ENCODE measurements at regions not wholly inside any gene's neighbourhood (a gene's known extent, or its start where the extent isn't known, plus 50 kb on each side); places are given as distances from the start of the nearest gene placed in this dataset.

GRCh38 chr9:126221480-126221879, 105.1 kb upstream of the MVB12B start:
- no peaks in the 10 kb centered on the region for H3K9me3 Mint-ChIP-seq
- H3K36me3 Mint-ChIP-seq (ENCODE audit: low read depth) = no peaks in the 10 kb centered on the region
- H3K27me3 ChIP-seq (ENCODE audit: control insufficient read depth in 1 of 2, insufficient read depth in 2 of 2, low read length in 2 of 2) = peaks cover 44 to 71% of the 10 kb centered on the region in 2 experiments
- H3K4me1 ChIP-seq (ENCODE audit: insufficient read depth, low read length) = peaks cover 5% of the 10 kb centered on the region
- H3K4me1 Mint-ChIP-seq (ENCODE audit: low read depth) = peaks cover 6% of the 10 kb centered on the region
- ATAC-seq (ENCODE audit: poor library complexity) (no peak), DNase-seq (no peak)
- TF ChIP-seq CTCF (IDR thresholded peaks at IDR 0.05) = no peak
- no peak overlapping the region for H3K27ac Mint-ChIP-seq
- H3K27me3 Mint-ChIP-seq = peaks cover 86% of the 10 kb centered on the region
- intact Hi-C loops (cut with DNase I, micrococcal nuclease) = no loop called here
- ChIA-PET POLR2A (no interaction called here), CTCF (no interaction called here)
- H3K9me3 ChIP-seq (ENCODE audit: control insufficient read depth in 1 of 2, insufficient read depth in 1 of 2, low read length in 2 of 2) = peaks cover 0 to 23% of the 10 kb centered on the region in 2 experiments
- H3K4me3 ChIP-seq (ENCODE audit: low read length) = no peak overlapping the region
- H3K27ac ChIP-seq (ENCODE audit: low read depth in 1 of 2, low read length in 2 of 2) = no peak overlapping the region
- H3K36me3 ChIP-seq (ENCODE audit: insufficient read depth, low read length) = no peaks in the 10 kb centered on the region
- no peak overlapping the region for H3K4me3 Mint-ChIP-seq

- peaks cover 5% of the 10 kb centered on the region for H3K4me1 ChIP-seq (ENCODE audit: insufficient read depth, low read length)
- Mint-ChIP-seq H3K27me3 (peaks cover 93% of the 10 kb centered on the region), H3K9me3 (no peaks in the 10 kb centered on the region), H3K27ac (no peak overlapping the region), H3K4me1 (ENCODE audit: low read depth) (peaks cover 6% of the 10 kb centered on the region), H3K36me3 (ENCODE audit: low read depth) (no peaks in the 10 kb centered on the region), H3K4me3 (no peak overlapping the region)
- DNase-seq = no peak
- no peak for ATAC-seq (ENCODE audit: poor library complexity)
- ChIA-PET CTCF (no interaction called here), POLR2A (no interaction called here)
- no peak overlapping the region for H3K4me3 ChIP-seq (ENCODE audit: low read length)
- TF ChIP-seq CTCF (IDR thresholded peaks at IDR 0.05) = no peak
- peaks cover 0 to 23% of the 10 kb centered on the region in 2 experiments for H3K9me3 ChIP-seq (ENCODE audit: control insufficient read depth in 1 of 2, insufficient read depth in 1 of 2, low read length in 2 of 2)
- intact Hi-C loops (cut with DNase I, micrococcal nuclease) = no loop called here
- no peak overlapping the region for H3K27ac ChIP-seq (ENCODE audit: low read depth in 1 of 2, low read length in 2 of 2)
- H3K36me3 ChIP-seq (ENCODE audit: insufficient read depth, low read length) = no peaks in the 10 kb centered on the region
- peaks cover 41 to 71% of the 10 kb centered on the region in 2 experiments for H3K27me3 ChIP-seq (ENCODE audit: control insufficient read depth in 1 of 2, insufficient read depth in 2 of 2, low read length in 2 of 2)
Observed at GRCh38 chr9:126222363-126222834, 104.2 kb upstream of the MVB12B start.

- no peak for ATAC-seq (ENCODE audit: poor library complexity)
- Mint-ChIP-seq H3K27ac (no peak overlapping the region), H3K4me1 (ENCODE audit: low read depth) (peaks cover 6% of the 10 kb centered on the region), H3K27me3 (peaks cover 92% of the 10 kb centered on the region), H3K36me3 (ENCODE audit: low read depth) (no peaks in the 10 kb centered on the region), H3K9me3 (no peaks in the 10 kb centered on the region), H3K4me3 (no peak overlapping the region)
- ChIA-PET CTCF (no interaction called here), POLR2A (no interaction called here)
- H3K27me3 ChIP-seq (ENCODE audit: control insufficient read depth in 1 of 2, insufficient read depth in 2 of 2, low read length in 2 of 2) = peaks cover 41 to 67% of the 10 kb centered on the region in 2 experiments
- H3K9me3 ChIP-seq (ENCODE audit: control insufficient read depth in 1 of 2, insufficient read depth in 1 of 2, low read length in 2 of 2) = peaks cover 0 to 23% of the 10 kb centered on the region in 2 experiments
- peaks cover 5% of the 10 kb centered on the region for H3K4me1 ChIP-seq (ENCODE audit: insufficient read depth, low read length)
- intact Hi-C loops (cut with DNase I, micrococcal nuclease) = no loop called here
- DNase-seq = no peak
- H3K27ac ChIP-seq (ENCODE audit: low read depth in 1 of 2, low read length in 2 of 2) = no peak overlapping the region
- H3K36me3 ChIP-seq (ENCODE audit: insufficient read depth, low read length) = no peaks in the 10 kb centered on the region
- no peak overlapping the region for H3K4me3 ChIP-seq (ENCODE audit: low read length)
- TF ChIP-seq CTCF (IDR thresholded peaks at IDR 0.05) = no peak
Observed at GRCh38 chr9:126222835-126223431, 103.7 kb upstream of the MVB12B start.
